Common myeloid progenitor, CD34-positive (primary cell): ENCODE measurements at regions not wholly inside any gene's neighbourhood (a gene's known extent, or its start where the extent isn't known, plus 50 kb on each side); places are given as distances from the start of the nearest gene placed in this dataset.

Source experiments
- CTCF ChIA-PET: fragments of 350-600 bp; sonication (Branson Sonifier 250); formaldehyde crosslinking; loops from one replicate; lab custom pipeline; 2021; ENCODE audit warnings: antibody characterized with exemption; lab: Charles Lee
- POLR2A ChIA-PET: fragments of 350-600 bp; sonication (Branson Sonifier 250); formaldehyde crosslinking; loops from one replicate; lab custom pipeline; 2021; ENCODE audit warnings: antibody characterized with exemption; lab: Charles Lee
- DNase-seq, 3 donors: peaks; one replicate each; pipeline versions ENCODE4 v3.0.0 to v3.0.0-alpha.2; 2013
- H3K27ac ChIP-seq, 2 experiments: 1 replicate in 1 of 2; 2 replicates in 1 of 2; pipeline ENCODE4 v1.7.0; 2013; ENCODE audit warnings: inconsistent platforms in 2 of 2, low read length in 2 of 2, mild to moderate bottlenecking in 2 of 2, low read depth in 1 of 2, moderate library complexity in 1 of 2; ENCODE audit not compliant: severe bottlenecking in 2 of 2, insufficient read depth in 1 of 2, poor library complexity in 1 of 2
- H3K27me3 ChIP-seq, 5 experiments: replicated peaks in 2 of 5; 1 replicate in 3 of 5; 2 replicates in 2 of 5; pipeline versions ENCODE4 v1.6.1 to v1.7.0; 2013; ENCODE audit warnings: low read length in 4 of 5, mild to moderate bottlenecking in 2 of 5, moderate library complexity in 2 of 5, inconsistent platforms in 1 of 5; ENCODE audit not compliant: insufficient read depth in 5 of 5, control insufficient read depth in 4 of 5
- H3K36me3 ChIP-seq, 4 experiments: 1 replicate in 2 of 4; 2 replicates in 2 of 4; pipeline versions ENCODE4 v1.6.1 to v1.7.0; 2013; ENCODE audit warnings: low read length in 3 of 4, control low read depth in 1 of 4, mild to moderate bottlenecking in 1 of 4; ENCODE audit not compliant: control insufficient read depth in 4 of 4, insufficient read depth in 4 of 4
- H3K4me1 ChIP-seq, 4 experiments: 1 replicate in 3 of 4; 2 replicates in 1 of 4; pipeline versions ENCODE4 v1.6.1 to v1.7.1; 2013; ENCODE audit warnings: low read length in 3 of 4, mild to moderate bottlenecking in 3 of 4, control low read depth in 1 of 4, inconsistent platforms in 1 of 4, moderate library complexity in 1 of 4; ENCODE audit not compliant: control insufficient read depth in 4 of 4, insufficient read depth in 4 of 4; ENCODE audit errors: control extremely low read depth in 1 of 4
- H3K4me3 ChIP-seq, 7 experiments: 1 replicate in 4 of 7; 2 replicates in 3 of 7; pipeline versions ENCODE4 v1.5.1 to v1.7.0; 2013; ENCODE audit warnings: mild to moderate bottlenecking in 7 of 7, low read length in 6 of 7, moderate library complexity in 6 of 7, inconsistent platforms in 2 of 7, low read depth in 2 of 7, control low read depth in 1 of 7; ENCODE audit not compliant: insufficient read depth in 4 of 7, control insufficient read depth in 1 of 7; ENCODE audit errors: extremely low read depth in 1 of 7
- H3K9me3 ChIP-seq, 5 experiments: 1 replicate in 4 of 5; 2 replicates in 1 of 5; pipeline versions ENCODE4 v1.6.1 to v1.7.1; 2013; ENCODE audit warnings: low read length in 4 of 5, mild to moderate bottlenecking in 2 of 5, inconsistent platforms in 1 of 5, low read depth in 1 of 5, moderate library complexity in 1 of 5; ENCODE audit not compliant: control insufficient read depth in 4 of 5, insufficient read depth in 2 of 5; ENCODE audit errors: control extremely low read depth in 1 of 5
- WGBS: methylation state at CpG from one replicate; pipeline ENCODE4 v1.1.5; 2013; ENCODE audit not compliant: insufficient coverage; 5-methylcytosine and 5-hydroxymethylcytosine counted together

GRCh38 chr7:136184719-136185118, 207.6 kb upstream of the MTPN start:
- Histone ChIP-seq H3K4me1 (peaks cover 0 to under 1% (median 0%) of the 10 kb centered on the region in 4 experiments), H3K9me3 (no peaks in the 10 kb centered on the region), H3K4me3 (no peak overlapping the region), H3K36me3 (no peaks in the 10 kb centered on the region), H3K27ac (no peak overlapping the region), H3K27me3 (no peaks in the 10 kb centered on the region)
- WGBS, result no CpG with 5 or more reads among the region's 2 CpGs
- DNase-seq, result no peak
- CTCF ChIA-PET, result no interaction called here
- POLR2A ChIA-PET, result no interaction called here

DNA sequence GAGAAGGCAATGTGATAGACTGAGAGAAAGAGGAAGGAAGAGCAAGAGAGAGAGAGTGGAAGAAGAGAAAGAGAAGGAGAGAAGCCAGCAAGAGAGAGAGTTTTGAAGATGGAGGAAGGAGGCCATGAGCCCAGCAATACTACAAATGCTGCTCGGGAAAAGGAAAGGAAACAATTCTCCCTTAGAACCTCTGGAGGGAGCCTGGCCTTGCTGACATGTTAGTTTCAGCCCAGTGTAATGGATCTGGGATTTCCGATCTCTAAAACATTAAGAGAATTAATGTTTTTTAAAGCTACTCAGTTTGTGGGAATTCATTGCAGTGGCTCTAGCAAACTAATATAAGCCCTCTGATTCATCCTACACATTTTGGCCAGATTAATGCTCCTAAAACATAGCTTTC, 206.8 kb upstream of the MTPN start:
- ChIA-PET POLR2A (no interaction called here), CTCF (interaction anchor here (0.6 kb wide), 1 partner anchor 97 kb away, joined by 3 read pairs; no protein-coding TSS in a partner anchor)
- no peaks in the 10 kb centered on the region for H3K36me3 ChIP-seq
- 33% methylated on average over 1 of the region's 2 CpGs for WGBS
- H3K9me3 ChIP-seq, result no peaks in the 10 kb centered on the region
- no peak for DNase-seq
- no peak overlapping the region for H3K4me3 ChIP-seq
- peaks cover 0 to 2% (median 0%) of the 10 kb centered on the region in 4 experiments for H3K4me1 ChIP-seq
- no peak overlapping the region for H3K27ac ChIP-seq
- no peaks in the 10 kb centered on the region for H3K27me3 ChIP-seq

GRCh38 chr7:136180984-136181383, 203.8 kb upstream of the MTPN start:
- ChIA-PET POLR2A (no interaction called here), CTCF (no interaction called here)
- no peaks in the 10 kb centered on the region for H3K9me3 ChIP-seq
- WGBS, result 56% methylated on average over 6 of the region's 7 CpGs
- H3K27ac ChIP-seq, result no peak overlapping the region
- H3K4me3 ChIP-seq, result no peak overlapping the region
- peaks cover 0 to 2% (median 0%) of the 10 kb centered on the region in 4 experiments for H3K4me1 ChIP-seq
- DNase-seq, result peak in 1 of 3 donors; percentile 6
- no peaks in the 10 kb centered on the region for H3K36me3 ChIP-seq
- H3K27me3 ChIP-seq, result no peaks in the 10 kb centered on the region

DNA sequence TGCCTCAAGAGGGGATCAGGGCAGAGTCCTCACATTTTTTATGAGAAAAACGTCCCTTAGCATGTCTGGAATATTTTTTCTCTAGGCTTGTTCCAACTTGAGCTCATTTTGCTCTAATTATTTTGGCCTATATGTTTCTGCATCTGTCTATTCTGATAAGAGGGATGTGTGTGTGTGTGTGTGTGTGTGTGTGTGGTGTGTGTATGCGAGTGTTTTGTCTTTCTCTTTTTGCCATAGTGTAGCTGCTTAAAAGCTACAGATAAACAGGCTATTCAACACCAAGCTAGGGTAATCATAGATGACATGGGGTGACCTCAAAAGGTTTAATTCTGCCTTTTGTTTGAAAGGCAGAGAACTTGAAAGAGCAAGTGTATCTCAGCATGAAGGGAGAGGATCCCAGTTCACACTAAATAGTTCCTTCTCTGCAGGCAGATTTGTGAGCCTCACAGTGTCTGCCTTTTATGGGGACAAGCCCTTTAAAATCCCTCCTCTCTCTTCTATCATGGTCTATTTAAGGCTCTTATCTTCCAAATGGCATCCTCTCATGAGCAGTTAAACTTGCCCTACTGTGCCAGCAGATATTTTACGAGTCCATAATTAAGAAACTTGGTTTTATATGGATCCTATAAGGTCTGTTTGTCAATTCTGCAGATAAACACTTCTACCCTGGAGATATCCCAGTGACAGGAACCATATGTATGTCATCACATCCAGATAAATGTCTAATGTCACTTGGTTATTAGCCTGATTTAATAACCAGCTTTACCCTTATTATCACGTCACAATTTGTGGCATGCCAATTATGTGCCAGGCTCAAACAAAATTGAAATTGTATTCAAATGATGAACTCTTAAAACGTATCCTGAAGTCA, 202.9 kb upstream of the MTPN start:
- Histone ChIP-seq H3K4me1 (peaks cover 0 to 2% (median 0%) of the 10 kb centered on the region in 4 experiments), H3K27me3 (no peaks in the 10 kb centered on the region), H3K27ac (no peak overlapping the region), H3K36me3 (no peaks in the 10 kb centered on the region), H3K4me3 (no peak overlapping the region), H3K9me3 (no peaks in the 10 kb centered on the region)
- POLR2A ChIA-PET, result no interaction called here
- no CpG with 5 or more reads among the region's 5 CpGs for WGBS
- CTCF ChIA-PET, result no interaction called here
- peak in 2 of 3 donors; percentile 46 to 77 for DNase-seq

- Histone ChIP-seq H3K4me1 (peaks cover 0 to 2% (median 0%) of the 10 kb centered on the region in 4 experiments), H3K9me3 (no peaks in the 10 kb centered on the region), H3K27me3 (no peaks in the 10 kb centered on the region), H3K36me3 (no peaks in the 10 kb centered on the region), H3K4me3 (no peak overlapping the region), H3K27ac (no peak overlapping the region)
- DNase-seq, result no peak
- ChIA-PET CTCF (no interaction called here), POLR2A (no interaction called here)
- WGBS, result 77% methylated on average over 3 of the region's 5 CpGs
Observed at GRCh38 chr7:136179154-136179553, 202.0 kb upstream of the MTPN start.

GRCh38 chr7:136174477-136175125, 197.4 kb upstream of the MTPN start:
- 34% methylated on average over 2 of the region's 5 CpGs for WGBS
- peak in 2 of 3 donors; percentile 1 to 28 for DNase-seq
- no peaks in the 10 kb centered on the region for H3K27me3 ChIP-seq
- no peaks in the 10 kb centered on the region for H3K36me3 ChIP-seq
- H3K4me3 ChIP-seq, result no peak overlapping the region
- CTCF ChIA-PET, result no interaction called here
- POLR2A ChIA-PET, result no interaction called here
- no peak overlapping the region for H3K27ac ChIP-seq
- peaks cover 0 to 1% (median 0%) of the 10 kb centered on the region in 4 experiments for H3K4me1 ChIP-seq
- no peaks in the 10 kb centered on the region for H3K9me3 ChIP-seq

- Histone ChIP-seq H3K27ac (no peak overlapping the region), H3K4me1 (no peaks in the 10 kb centered on the region), H3K4me3 (no peak overlapping the region), H3K9me3 (no peaks in the 10 kb centered on the region), H3K36me3 (no peaks in the 10 kb centered on the region), H3K27me3 (no peaks in the 10 kb centered on the region)
- ChIA-PET POLR2A (no interaction called here), CTCF (no interaction called here)
- 100% methylated on average over 4 of the region's 5 CpGs for WGBS
- no peak for DNase-seq
Observed at GRCh38 chr7:136173874-136174273, 196.7 kb upstream of the MTPN start.
